ENCODE measurements at regions not wholly inside any gene's neighbourhood (a gene's known extent, or its start where the extent isn't known, plus 50 kb on each side); places are given as distances from the start of the nearest gene placed in this dataset.

DNA sequence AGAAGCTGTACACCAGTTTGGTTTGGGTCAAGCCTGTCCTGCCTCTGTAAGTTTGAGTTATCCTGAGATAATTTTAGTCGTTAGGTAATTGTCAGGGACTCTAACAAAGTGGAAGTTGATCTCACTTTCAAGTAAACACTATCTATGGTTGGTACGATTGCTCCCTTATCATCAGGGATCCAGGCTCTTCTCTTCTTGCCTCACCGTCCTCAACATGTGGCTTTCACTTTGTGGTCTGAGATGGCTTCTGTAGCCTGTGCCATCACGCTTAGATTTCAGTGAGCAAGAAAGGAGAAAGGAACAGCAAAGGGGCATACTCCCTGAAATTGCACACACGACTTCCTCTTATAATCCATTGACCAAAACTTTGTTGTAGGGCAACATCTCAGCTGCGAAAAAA is 115.6 kb downstream of the CTAGE1 start:
- Histone ChIP-seq H3K4me3 (ENCODE audit: low read depth, low read length) (no peak overlapping the region), H3K27me3 (ENCODE audit: control insufficient read depth, insufficient read depth, low read length) (peaks cover 2% of the 10 kb centered on the region), H3K9me3 (ENCODE audit: control insufficient read depth, insufficient read depth, low read length) (no peaks in the 10 kb centered on the region), H3K27ac (ENCODE audit: low read depth, low read length) (no peak overlapping the region)
- TF ChIP-seq, protein P1, sequence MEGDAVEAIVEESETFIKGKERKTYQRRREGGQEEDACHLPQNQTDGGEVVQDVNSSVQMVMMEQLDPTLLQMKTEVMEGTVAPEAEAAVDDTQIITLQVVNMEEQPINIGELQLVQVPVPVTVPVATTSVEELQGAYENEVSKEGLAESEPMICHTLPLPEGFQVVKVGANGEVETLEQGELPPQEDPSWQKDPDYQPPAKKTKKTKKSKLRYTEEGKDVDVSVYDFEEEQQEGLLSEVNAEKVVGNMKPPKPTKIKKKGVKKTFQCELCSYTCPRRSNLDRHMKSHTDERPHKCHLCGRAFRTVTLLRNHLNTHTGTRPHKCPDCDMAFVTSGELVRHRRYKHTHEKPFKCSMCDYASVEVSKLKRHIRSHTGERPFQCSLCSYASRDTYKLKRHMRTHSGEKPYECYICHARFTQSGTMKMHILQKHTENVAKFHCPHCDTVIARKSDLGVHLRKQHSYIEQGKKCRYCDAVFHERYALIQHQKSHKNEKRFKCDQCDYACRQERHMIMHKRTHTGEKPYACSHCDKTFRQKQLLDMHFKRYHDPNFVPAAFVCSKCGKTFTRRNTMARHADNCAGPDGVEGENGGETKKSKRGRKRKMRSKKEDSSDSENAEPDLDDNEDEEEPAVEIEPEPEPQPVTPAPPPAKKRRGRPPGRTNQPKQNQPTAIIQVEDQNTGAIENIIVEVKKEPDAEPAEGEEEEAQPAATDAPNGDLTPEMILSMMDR (IDR thresholded peaks at IDR 0.05; ENCODE audit: low read depth, low read length): no peak
- ChIA-PET CTCF (no interaction called here), POLR2A (no interaction called here)
- no peak for DNase-seq (ENCODE audit: low read depth, low spot score)

DNA sequence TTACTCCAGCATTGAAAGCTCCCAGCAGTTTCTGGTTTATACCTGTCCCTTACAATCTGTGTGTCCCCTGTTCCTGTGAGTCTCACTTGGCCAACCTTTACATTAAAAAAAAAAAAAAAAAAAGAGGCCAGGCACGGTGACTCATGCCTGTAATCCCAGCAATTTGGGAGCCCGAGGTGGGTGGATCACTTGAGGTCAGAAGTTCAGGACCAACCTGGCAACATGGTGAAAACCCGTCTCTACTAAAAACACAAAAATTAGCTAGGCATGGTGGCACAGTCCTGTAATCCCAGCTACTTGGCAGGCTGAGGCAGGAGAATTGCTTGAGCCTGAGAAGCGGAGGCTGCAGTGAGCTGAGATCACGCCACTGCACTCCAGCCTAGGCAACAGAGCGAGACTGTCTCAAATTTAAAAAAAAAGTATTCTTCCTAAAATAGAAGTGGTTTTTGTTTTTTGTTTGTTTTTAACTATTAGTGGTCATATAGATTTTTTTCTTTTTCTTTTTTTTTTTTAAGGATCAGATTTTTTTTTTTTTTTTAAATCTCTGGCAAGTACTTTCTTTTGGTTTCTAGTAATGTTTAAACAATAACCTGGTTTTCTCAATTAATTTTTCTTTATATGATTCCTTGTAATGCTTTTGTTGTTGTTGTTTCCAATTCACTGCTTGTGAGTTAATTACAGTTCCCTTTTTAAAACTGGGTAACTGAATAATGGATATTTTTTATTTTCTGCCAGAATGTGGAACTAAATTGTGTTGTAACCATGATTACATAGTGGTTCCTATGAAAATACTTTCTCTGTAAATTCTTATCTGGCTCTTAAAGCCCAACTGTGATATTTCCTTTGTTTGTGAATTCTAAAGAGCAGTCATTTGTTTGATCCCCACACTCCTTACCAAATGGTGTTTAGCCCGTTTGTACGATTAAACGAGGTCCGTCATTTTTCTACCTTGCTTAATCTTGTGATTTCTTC is 116.8 kb downstream of the CTAGE1 start:
- DNase-seq (ENCODE audit: low read depth, low spot score): no peak
- no peak overlapping the region for H3K4me3 ChIP-seq (ENCODE audit: low read depth, low read length)
- H3K27me3 ChIP-seq (ENCODE audit: control insufficient read depth, insufficient read depth, low read length): peaks cover 13% of the 10 kb centered on the region
- ChIA-PET CTCF (no interaction called here), POLR2A (interaction anchor here (0.7 kb wide), 1 partner anchor 138 kb away, joined by 3 read pairs; no protein-coding TSS in a partner anchor)
- no peak overlapping the region for H3K27ac ChIP-seq (ENCODE audit: low read depth, low read length)
- H3K9me3 ChIP-seq (ENCODE audit: control insufficient read depth, insufficient read depth, low read length): no peaks in the 10 kb centered on the region
- TF ChIP-seq, protein P1 (IDR thresholded peaks at IDR 0.05; ENCODE audit: low read depth, low read length): no peak

DNA sequence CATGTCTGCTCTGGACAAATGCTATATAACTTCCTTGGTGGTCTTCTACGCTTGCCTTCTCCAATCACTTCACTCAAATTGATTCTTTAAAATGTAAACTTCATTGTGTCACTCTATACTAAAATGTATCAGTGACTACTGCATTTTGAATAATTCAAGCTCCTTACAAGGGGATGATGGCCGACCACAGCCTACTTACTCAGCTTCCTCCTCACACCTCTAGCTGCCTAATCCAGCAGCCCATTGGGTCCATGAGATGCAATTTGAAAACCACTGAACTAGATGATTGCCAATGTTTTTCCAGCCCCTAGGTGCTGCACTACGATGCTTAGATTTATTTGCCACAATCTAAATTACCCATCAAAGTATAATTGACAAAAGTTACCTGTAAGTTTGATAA is 120.7 kb downstream of the CTAGE1 start:
- Histone ChIP-seq H3K9me3 (ENCODE audit: control insufficient read depth, insufficient read depth, low read length) (no peaks in the 10 kb centered on the region; the same call in 1 of the 2 replicates), H3K27ac (ENCODE audit: low read depth, low read length) (no peak overlapping the region), H3K27me3 (ENCODE audit: control insufficient read depth, insufficient read depth, low read length) (peaks cover 11% of the 10 kb centered on the region), H3K4me3 (ENCODE audit: low read depth, low read length) (no peak overlapping the region)
- TF ChIP-seq, protein P1 (IDR thresholded peaks at IDR 0.05; ENCODE audit: low read depth, low read length): no peak
- no peak for DNase-seq (ENCODE audit: low read depth, low spot score)
- CTCF ChIA-PET: no interaction called here
- POLR2A ChIA-PET: no interaction called here

DNA sequence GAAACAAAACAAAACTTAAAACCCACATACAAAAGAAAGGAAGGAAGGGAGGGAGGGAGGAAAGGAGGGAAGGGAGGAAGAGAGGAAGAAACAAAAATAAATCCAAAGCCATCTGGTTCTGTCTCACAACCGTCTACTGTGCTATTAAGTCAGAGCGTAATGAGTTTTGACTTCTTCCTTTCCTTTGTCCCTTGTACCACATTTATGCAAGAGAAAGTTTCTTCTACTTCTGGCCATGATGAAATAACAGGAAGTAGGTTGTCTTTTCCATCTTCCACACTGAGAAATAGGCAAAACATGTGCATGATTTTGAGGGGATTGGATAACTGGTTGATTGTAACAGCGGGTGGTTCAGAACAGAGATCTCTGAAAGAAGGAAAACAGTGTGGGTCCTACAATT is 121.4 kb downstream of the CTAGE1 start:
- POLR2A ChIA-PET: no interaction called here
- H3K4me3 ChIP-seq (ENCODE audit: low read depth, low read length): no peak overlapping the region
- CTCF ChIA-PET: no interaction called here

DNA sequence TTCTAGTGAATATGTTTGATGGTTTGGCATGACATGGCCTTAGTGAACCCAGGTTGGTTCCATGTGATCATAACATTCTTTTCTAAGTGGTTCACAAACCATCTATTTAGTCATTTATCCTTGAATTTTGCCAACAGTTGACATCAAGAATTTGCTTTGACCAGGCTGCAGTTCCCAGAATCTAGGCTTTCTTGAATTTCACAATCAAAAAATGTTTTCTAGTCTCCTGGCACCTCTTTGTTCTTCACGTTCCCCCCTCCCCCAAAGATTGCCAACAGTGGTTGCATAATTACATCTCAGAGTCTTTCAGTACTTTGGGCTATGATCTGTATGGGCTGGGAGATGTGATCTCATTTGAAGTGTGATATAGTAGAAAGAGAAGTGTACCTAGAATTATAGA is 124.0 kb downstream of the GATA6 start:
- CTCF ChIA-PET: no interaction called here
- DNase-seq (ENCODE audit: low read depth, low spot score): no peak

More for the DNA sequence above, 121.4 kb downstream of the CTAGE1 start:
- peaks cover 11% of the 10 kb centered on the region for H3K27me3 ChIP-seq (ENCODE audit: control insufficient read depth, insufficient read depth, low read length)
- H3K9me3 ChIP-seq (ENCODE audit: control insufficient read depth, insufficient read depth, low read length): no peaks in the 10 kb centered on the region; the same call in 1 of the 2 replicates
- no peak for DNase-seq (ENCODE audit: low read depth, low spot score)
- H3K27ac ChIP-seq (ENCODE audit: low read depth, low read length): no peak overlapping the region
- TF ChIP-seq, protein P1 (IDR thresholded peaks at IDR 0.05; ENCODE audit: low read depth, low read length): no peak

More for the DNA sequence above, 124.0 kb downstream of the GATA6 start:
- Histone ChIP-seq H3K27ac (ENCODE audit: low read depth, low read length) (no peak overlapping the region), H3K27me3 (ENCODE audit: control insufficient read depth, insufficient read depth, low read length) (peaks cover 11% of the 10 kb centered on the region), H3K4me3 (ENCODE audit: low read depth, low read length) (no peak overlapping the region), H3K9me3 (ENCODE audit: control insufficient read depth, insufficient read depth, low read length) (no peaks in the 10 kb centered on the region; the same call in 1 of the 2 replicates)
- POLR2A ChIA-PET: no interaction called here
- TF ChIP-seq, protein P1 (IDR thresholded peaks at IDR 0.05; ENCODE audit: low read depth, low read length): no peak

Data from AG04450 (cell line).